ENCODE measurements at regions not wholly inside any gene's neighbourhood (a gene's known extent, or its start where the extent isn't known, plus 50 kb on each side); places are given as distances from the start of the nearest gene placed in this dataset.

- ChIA-PET CTCF (interaction anchor here (1.1 to 1.8 kb wide), 3 partner anchors 21 to 158 kb away, joined by 3 to 5 read pairs (median 4); partner anchors contain the start of gene AHCYL1), POLR2A (interaction anchor here (0.8 to 1.2 kb wide), 3 partner anchors 24 to 191 kb away, joined by 3 to 4 read pairs (median 3); no protein-coding TSS in a partner anchor)
- peaks cover 3% of the 10 kb centered on the region for H3K9me3 Mint-ChIP-seq (ENCODE audit: insufficient read depth)
- H3K4me3 Mint-ChIP-seq: no peak overlapping the region
- ATAC-seq: no peak
- no peak for DNase-seq
- H3K27ac Mint-ChIP-seq: no peak overlapping the region
- peaks cover 41% of the 10 kb centered on the region for H3K4me1 Mint-ChIP-seq (ENCODE audit: low read depth)
- H3K27me3 Mint-ChIP-seq (ENCODE audit: low read depth): no peaks in the 10 kb centered on the region
- H3K36me3 Mint-ChIP-seq (ENCODE audit: low read depth): no peaks in the 10 kb centered on the region
Measured at GRCh38 chr1:109826446-109826845, 62.7 kb upstream of the EPS8L3 start.

- no peaks in the 10 kb centered on the region for H3K27me3 Mint-ChIP-seq (ENCODE audit: low read depth)
- CTCF ChIA-PET: interaction anchor here (1.8 kb wide), 1 partner anchor 19 kb away, joined by 5 read pairs; no protein-coding TSS in a partner anchor
- no peak for ATAC-seq
- no peaks in the 10 kb centered on the region for H3K9me3 Mint-ChIP-seq (ENCODE audit: insufficient read depth)
- no peak overlapping the region for H3K4me3 Mint-ChIP-seq
- POLR2A ChIA-PET: no interaction called here
- H3K27ac Mint-ChIP-seq: peak overlapping the region; percentile 17
- H3K4me1 Mint-ChIP-seq (ENCODE audit: low read depth): peaks cover 48% of the 10 kb centered on the region
- no peaks in the 10 kb centered on the region for H3K36me3 Mint-ChIP-seq (ENCODE audit: low read depth)
- DNase-seq: no peak
Measured at GRCh38 chr1:109824349-109825115, 60.8 kb upstream of the EPS8L3 start.

- Mint-ChIP-seq H3K36me3 (ENCODE audit: low read depth) (no peaks in the 10 kb centered on the region), H3K9me3 (ENCODE audit: insufficient read depth) (no peaks in the 10 kb centered on the region), H3K4me1 (ENCODE audit: low read depth) (peaks cover 55% of the 10 kb centered on the region), H3K4me3 (no peak overlapping the region), H3K27ac (peak overlapping the region; percentile 6), H3K27me3 (ENCODE audit: low read depth) (no peaks in the 10 kb centered on the region)
- CTCF ChIA-PET: interaction anchor here (0.9 to 4.1 kb wide), 3 partner anchors 11 to 33 kb away, joined by 3 to 18 read pairs (median 3); no protein-coding TSS in a partner anchor
- DNase-seq (no peak), ATAC-seq (no peak)
- POLR2A ChIA-PET: interaction anchor here (0.6 to 1.2 kb wide), 2 partner anchors 15 to 33 kb away, joined by 4 to 6 read pairs; no protein-coding TSS in a partner anchor
Measured at GRCh38 chr1:109823543-109824348, 60.0 kb upstream of the EPS8L3 start.

- peak overlapping the region; percentile 36 for H3K27ac Mint-ChIP-seq
- no peak overlapping the region for H3K4me3 Mint-ChIP-seq
- H3K4me1 Mint-ChIP-seq (ENCODE audit: low read depth): peaks cover 63% of the 10 kb centered on the region
- ATAC-seq (no peak), DNase-seq (no peak)
- H3K27me3 Mint-ChIP-seq (ENCODE audit: low read depth): no peaks in the 10 kb centered on the region
- H3K36me3 Mint-ChIP-seq (ENCODE audit: low read depth): no peaks in the 10 kb centered on the region
- CTCF ChIA-PET: interaction anchor here (0.9 to 4.1 kb wide), 3 partner anchors 10 to 32 kb away, joined by 3 to 18 read pairs (median 3); no protein-coding TSS in a partner anchor
- no peaks in the 10 kb centered on the region for H3K9me3 Mint-ChIP-seq (ENCODE audit: insufficient read depth)
- POLR2A ChIA-PET: interaction anchor here (0.6 to 1.2 kb wide), 2 partner anchors 14 to 33 kb away, joined by 4 to 6 read pairs; no protein-coding TSS in a partner anchor
Measured at GRCh38 chr1:109822749-109823542, 59.2 kb upstream of the EPS8L3 start.

- Mint-ChIP-seq H3K4me3 (no peak overlapping the region), H3K36me3 (ENCODE audit: low read depth) (no peaks in the 10 kb centered on the region), H3K9me3 (ENCODE audit: insufficient read depth) (no peaks in the 10 kb centered on the region), H3K27ac (peak overlapping the region; percentile 51), H3K27me3 (ENCODE audit: low read depth) (no peaks in the 10 kb centered on the region), H3K4me1 (ENCODE audit: low read depth) (peaks cover 66% of the 10 kb centered on the region)
- CTCF ChIA-PET: interaction anchor here (1.2 to 4.1 kb wide), 5 partner anchors 9 to 162 kb away, joined by 3 to 18 read pairs (median 3); partner anchors contain the start of gene AHCYL1
- no peak for DNase-seq
- POLR2A ChIA-PET: no interaction called here
- no peak for ATAC-seq
Measured at GRCh38 chr1:109821831-109822745, 58.4 kb upstream of the EPS8L3 start.

- no peak for DNase-seq
- no peaks in the 10 kb centered on the region for H3K27me3 Mint-ChIP-seq (ENCODE audit: low read depth)
- POLR2A ChIA-PET: interaction anchor here (1.1 kb wide), 1 partner anchor 19 kb away, joined by 3 read pairs; no protein-coding TSS in a partner anchor
- H3K4me3 Mint-ChIP-seq: no peak overlapping the region
- CTCF ChIA-PET: interaction anchor here (1.2 to 4.1 kb wide), 4 partner anchors 16 to 163 kb away, joined by 3 to 18 read pairs (median 5); partner anchors contain the start of gene AHCYL1
- H3K27ac Mint-ChIP-seq: peak overlapping the region; percentile 43
- ATAC-seq: peak; percentile 20
- H3K4me1 Mint-ChIP-seq (ENCODE audit: low read depth): peaks cover 72% of the 10 kb centered on the region
- H3K36me3 Mint-ChIP-seq (ENCODE audit: low read depth): peaks cover 4% of the 10 kb centered on the region
- no peaks in the 10 kb centered on the region for H3K9me3 Mint-ChIP-seq (ENCODE audit: insufficient read depth)
Measured at GRCh38 chr1:109821221-109821669, 57.5 kb upstream of the EPS8L3 start.

- ChIA-PET POLR2A (no interaction called here), CTCF (interaction anchor here (4.1 kb wide), 1 partner anchor 29 kb away, joined by 18 read pairs; no protein-coding TSS in a partner anchor)
- Mint-ChIP-seq H3K27me3 (ENCODE audit: low read depth) (no peaks in the 10 kb centered on the region), H3K9me3 (ENCODE audit: insufficient read depth) (no peaks in the 10 kb centered on the region), H3K4me1 (ENCODE audit: low read depth) (peaks cover 72% of the 10 kb centered on the region), H3K36me3 (ENCODE audit: low read depth) (peaks cover 9% of the 10 kb centered on the region), H3K4me3 (no peak overlapping the region), H3K27ac (no peak overlapping the region)
- DNase-seq: no peak
- no peak for ATAC-seq
Measured at GRCh38 chr1:109819906-109820305, 56.2 kb upstream of the EPS8L3 start.

GRCh38 chr1:109818988-109819764 is 55.5 kb upstream of the EPS8L3 start:
- POLR2A ChIA-PET: interaction anchor here (1.0 kb wide), 1 partner anchor 165 kb away, joined by 3 read pairs; the partner anchor contains the start of gene AHCYL1
- no peak for DNase-seq
- H3K27me3 Mint-ChIP-seq (ENCODE audit: low read depth): peaks cover 2% of the 10 kb centered on the region
- H3K4me1 Mint-ChIP-seq (ENCODE audit: low read depth): peaks cover 71% of the 10 kb centered on the region
- no peaks in the 10 kb centered on the region for H3K9me3 Mint-ChIP-seq (ENCODE audit: insufficient read depth)
- no peak for ATAC-seq
- no peak overlapping the region for H3K4me3 Mint-ChIP-seq
- peak overlapping the region; percentile 17 for H3K27ac Mint-ChIP-seq
- peaks cover 9% of the 10 kb centered on the region for H3K36me3 Mint-ChIP-seq (ENCODE audit: low read depth)
- CTCF ChIA-PET: interaction anchor here (1.1 to 4.1 kb wide), 3 partner anchors 9 to 28 kb away, joined by 3 to 18 read pairs (median 4); no protein-coding TSS in a partner anchor

- H3K36me3 Mint-ChIP-seq (ENCODE audit: low read depth): peaks cover 9% of the 10 kb centered on the region
- no peak overlapping the region for H3K4me3 Mint-ChIP-seq
- H3K27ac Mint-ChIP-seq: peak overlapping the region; percentile 17
- DNase-seq (no peak), ATAC-seq (no peak)
- ChIA-PET POLR2A (interaction anchor here (1.0 kb wide), 1 partner anchor 166 kb away, joined by 3 read pairs; the partner anchor contains the start of gene AHCYL1), CTCF (interaction anchor here (1.1 to 1.3 kb wide), 2 partner anchors 8 to 10 kb away, joined by 3 to 4 read pairs; no protein-coding TSS in a partner anchor)
- peaks cover 67% of the 10 kb centered on the region for H3K4me1 Mint-ChIP-seq (ENCODE audit: low read depth)
- no peaks in the 10 kb centered on the region for H3K9me3 Mint-ChIP-seq (ENCODE audit: insufficient read depth)
- peaks cover 4% of the 10 kb centered on the region for H3K27me3 Mint-ChIP-seq (ENCODE audit: low read depth)
Measured at GRCh38 chr1:109818271-109818987, 54.7 kb upstream of the EPS8L3 start.

All from activated CD8-positive, alpha-beta T cell treated with anti-CD3 and anti-CD28 coated beads, Interleukin-2, amount 10 ng/mL, durations not matched to agents 7 days and 5 days (primary cell).